ENCODE measurements at regions not wholly inside any gene's neighbourhood (a gene's known extent, or its start where the extent isn't known, plus 50 kb on each side); places are given as distances from the start of the nearest gene placed in this dataset.

DNA sequence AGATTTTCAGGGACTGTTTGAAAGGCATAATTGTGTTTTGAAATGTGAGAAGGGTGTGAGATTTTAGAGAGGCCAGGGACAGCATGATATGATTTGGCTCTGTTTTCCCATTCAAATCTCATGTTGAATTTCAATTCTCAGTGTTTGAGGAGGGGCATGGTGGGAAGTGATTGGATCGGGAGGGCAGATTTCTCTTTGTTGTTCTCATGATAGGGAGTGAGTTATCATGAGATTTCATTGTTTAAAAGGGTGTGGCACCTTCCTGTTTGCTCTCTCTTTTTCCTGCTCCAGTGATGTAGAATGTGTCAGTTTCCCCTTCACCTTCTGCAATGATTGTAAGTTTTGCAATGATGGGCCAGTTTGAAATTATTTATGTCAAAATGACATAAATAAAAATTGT is 113.0 kb upstream of the PCDH15 start:
- no peak for DNase-seq

DNA sequence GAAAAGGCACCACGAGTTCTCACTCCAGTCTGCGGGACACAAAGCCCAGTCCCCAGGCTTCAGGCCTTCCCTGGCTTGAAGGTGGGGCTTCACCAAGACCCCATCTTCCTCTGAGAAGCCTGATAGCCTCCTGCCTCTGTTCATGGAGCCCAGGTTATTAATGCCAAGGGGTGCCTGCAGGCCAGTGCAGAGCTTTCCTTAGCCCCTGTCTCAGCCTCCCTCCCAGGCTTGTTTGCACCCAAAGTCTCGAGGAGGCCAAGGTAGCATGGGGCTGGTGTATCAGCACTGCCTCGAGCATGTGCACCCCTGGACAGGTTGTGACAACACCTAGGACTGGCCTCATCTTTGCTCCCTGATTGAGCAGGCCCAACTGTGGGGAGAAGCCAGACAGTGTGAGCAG is 108.1 kb upstream of the PCDH15 start:
- no peak for DNase-seq

DNA sequence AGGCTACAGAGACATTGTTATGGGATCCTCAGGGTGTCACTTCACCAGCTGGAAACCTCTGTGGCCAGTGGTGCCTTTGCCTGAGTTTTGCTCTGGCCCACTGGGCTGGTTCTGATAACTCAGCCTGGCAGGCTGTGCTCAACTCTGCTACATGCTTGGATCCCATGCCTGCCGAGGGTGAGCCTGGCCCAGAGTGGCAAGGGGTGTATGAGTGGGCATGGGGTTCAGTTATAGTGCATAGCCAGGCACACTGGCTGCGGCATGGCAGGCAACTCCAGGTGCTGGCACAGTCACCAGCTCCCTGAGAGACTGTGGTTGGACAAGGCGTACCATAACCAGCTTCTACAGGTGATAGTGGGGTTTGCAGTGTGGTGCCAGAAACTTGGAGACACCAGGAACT is 107.0 kb upstream of the PCDH15 start:
- no peak for DNase-seq

DNA sequence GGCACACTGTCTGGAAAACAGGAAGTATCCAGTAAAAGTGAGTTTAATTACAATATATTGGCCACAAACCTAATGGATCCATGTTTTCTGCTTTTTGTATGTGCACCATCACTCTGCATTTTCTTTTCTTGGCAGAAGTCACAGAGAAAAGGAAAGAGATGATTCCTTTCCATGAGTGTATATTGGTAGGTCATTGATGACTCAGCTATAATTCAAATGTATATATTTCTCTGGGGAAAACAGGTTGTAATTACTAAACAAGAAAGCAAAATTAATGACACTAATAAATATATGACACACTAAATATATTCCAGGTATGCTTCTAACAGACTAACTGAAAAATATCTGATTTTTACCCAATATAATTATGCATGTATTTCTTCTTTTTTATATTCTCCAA is 105.9 kb upstream of the PCDH15 start:
- no peak for DNase-seq

DNA sequence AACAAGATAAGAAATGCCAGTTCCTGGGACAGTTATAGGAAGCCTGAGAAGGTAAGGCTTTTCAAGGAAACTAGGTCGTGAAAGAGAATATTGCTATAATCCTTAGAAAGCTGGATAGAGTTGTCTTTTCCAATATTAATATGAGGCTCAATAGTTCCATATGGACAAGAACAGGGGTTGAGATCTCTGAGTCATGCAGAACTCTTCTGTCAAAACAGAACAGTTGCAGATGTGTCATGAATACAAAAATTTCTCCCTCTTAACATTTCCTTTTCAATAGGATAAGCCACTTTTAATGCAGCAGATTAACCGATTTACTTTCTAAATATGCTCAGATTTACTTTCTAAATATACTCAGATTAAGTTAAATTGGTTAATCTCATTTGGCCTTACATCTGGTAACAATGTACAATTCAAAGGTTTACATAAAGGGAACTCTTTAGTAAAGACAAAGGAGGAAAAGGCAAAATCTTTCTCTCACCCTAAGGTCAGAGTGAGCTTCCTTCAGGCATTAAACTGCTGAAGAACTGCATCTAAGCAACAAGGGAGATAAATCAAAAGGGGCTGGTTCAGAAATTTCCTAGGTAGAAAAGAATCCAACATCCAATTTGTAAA is 104.7 kb upstream of the PCDH15 start:
- no peak for DNase-seq

DNA sequence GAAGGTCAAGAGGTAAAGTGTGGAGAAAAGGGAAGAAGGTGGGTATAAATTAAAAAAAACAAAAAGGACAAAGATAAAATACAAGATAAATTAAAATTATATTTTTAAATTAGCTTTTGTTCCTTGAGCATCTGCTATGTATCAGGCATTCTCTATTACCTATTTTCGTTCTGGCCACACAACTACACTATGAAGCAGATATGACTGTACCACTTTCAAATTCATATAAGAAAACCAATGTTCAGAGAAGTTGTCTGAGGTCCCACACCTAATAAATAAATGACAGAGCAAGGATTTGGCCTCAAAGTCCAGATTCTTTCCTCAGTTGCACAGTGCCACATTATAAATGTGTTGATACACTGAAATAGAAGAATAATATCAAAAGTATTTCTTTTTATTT is 103.8 kb upstream of the PCDH15 start:
- DNase-seq: no peak

DNA sequence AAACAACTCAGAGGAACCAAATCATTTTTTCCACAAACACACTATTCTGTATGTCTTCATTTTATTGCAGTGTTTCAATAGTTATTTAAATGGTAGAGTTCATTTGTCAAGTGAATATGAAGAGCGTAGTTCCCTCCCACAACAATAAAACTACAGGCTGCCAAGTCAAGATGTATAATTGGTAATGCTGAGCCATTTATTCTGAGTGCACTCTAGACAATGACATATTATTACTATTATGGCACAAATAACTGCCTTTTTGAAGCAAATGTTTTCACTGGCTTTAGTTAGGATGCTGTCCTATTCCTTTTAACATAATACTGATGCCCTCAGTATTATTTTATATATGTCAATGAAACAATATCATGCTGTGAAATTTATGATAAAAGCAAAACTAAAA is 102.7 kb upstream of the PCDH15 start:
- DNase-seq: no peak

DNA sequence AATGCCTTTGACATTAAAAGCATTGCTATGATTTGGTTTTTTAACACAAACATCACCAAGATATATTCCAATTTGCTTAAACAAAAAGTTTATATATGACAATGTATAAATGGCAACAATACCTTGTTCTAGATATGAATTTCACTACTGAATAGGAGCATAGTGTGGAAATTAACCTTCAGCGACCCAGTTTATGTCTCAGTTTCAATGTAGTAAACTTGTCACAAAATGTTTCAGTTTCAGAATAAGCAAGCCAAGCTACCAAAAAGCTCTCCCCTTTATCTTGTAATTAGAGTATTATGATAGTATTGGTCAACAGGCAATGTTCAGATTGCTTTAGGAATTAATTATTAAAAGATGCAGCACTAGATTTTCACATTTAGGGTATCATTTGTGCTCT is 99.6 kb upstream of the PCDH15 start:
- no peak for DNase-seq

DNA sequence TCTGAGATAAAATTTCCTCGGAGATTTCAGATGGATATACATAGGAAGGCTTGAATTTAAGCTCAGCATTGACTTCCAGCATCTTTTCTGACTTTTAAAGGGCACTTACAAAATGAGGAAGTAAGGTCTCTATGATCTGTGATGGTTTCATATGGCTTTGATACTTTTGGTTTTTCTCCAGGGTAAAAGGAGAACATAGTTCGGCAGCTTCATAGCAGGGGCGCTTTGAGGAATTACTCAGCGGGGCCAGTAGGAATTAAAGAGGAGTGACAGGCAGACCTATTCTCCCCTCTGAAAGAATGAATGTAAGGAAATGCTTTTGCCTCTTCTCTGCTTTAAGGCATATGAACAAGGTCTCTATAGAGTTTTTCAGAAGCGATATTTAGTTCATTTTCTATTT is 80.0 kb upstream of the PCDH15 start:
- no peak for DNase-seq

DNA sequence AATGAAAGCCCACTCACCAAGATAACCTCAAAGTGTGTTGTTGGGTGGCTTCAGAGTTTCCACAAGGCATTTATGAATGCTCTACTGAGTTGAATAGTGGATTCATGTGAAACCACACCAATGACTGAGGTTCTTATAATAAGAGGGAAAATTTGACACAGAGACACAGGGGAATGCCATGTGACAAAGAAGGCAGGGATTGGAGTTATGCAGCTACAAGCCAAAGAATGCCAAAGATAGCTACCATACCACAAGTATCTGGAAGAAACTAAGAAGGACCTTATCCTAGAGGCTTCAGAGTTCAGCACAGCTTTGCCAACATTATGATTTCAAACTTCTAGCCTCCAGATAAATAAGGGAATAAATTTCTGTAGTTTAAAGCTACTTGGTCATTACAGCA is 68.0 kb upstream of the PCDH15 start:
- DNase-seq: no peak

DNA sequence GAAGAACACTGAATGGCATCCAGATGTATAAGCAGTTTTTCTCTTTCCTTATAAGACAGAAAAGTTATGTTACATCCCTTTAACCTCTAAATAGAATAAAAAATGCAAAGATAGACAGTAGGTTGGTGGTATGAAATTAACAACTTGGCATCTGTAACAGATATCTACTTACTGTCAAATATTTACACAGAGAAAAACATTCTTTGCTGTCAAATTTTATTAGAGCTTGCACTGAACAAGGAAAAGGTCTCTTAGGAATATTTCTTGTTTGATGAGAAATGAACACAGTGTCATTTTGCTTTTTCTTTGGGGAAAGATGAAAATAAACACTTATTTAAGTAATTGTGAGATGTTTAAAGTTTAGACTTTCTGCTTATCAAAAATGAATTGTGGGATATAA is 65.6 kb upstream of the PCDH15 start:
- no peak for DNase-seq

DNA sequence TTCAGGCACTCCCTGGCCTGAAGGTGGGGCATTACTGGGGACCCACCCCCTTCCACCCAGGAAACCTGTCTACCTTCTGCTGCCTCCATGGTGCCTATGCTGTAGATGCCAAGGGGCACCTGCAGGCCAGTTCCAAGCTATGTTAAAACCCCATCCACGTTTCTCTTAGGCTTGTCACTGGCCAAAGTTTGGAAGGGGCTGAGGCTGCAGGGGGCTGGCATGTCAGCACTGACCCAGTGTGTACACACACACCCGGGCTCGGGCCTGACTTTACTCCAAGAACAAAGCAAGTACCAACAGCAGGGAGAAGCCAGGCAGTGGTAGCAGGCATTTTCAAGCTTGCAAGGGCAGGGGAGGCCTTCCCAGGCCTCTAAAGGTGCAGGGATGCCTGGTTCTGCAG is 53.8 kb upstream of the PCDH15 start:
- no peak for DNase-seq

DNA sequence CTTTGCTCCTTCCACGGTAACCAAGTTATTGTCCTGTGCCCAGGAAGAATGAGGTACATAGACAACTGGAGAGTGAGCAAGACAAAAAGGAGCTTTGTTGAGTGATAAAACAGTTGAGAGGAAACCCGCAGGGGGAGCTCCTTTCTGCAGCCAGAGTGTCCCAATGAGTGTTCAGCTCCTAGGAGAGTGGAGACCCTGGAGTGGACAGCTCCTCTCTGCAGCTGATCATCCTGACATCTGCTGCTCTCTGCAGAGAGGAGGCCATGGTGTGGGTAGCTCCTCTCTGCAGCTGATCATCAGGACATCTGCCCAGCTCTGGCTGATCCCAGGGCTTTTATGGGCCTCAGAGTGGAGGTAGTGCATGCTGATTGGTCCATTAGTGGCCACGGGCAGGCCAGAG is 53.4 kb upstream of the PCDH15 start:
- no peak for DNase-seq

DNA sequence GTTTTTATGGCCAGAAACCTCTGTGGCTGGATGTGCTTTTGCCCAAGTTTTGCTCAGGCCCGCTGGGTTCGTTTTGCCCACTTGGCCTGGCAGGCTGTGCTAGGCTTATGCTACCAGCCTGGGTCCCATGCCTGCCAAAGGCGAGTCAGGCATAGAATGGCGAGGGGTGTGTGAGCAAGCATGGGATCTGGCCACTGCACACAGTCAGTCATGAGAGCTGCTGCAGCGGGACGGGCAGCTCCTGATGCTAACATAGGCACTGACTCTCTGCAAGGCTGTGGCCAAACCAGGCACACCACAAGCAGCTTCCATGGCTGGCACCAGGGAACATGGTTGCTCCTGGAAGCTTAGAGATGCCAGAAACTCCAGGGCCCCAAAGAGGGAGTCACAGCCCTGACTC is 52.9 kb upstream of the PCDH15 start:
- DNase-seq: no peak

All from hippocampal formation (tissue), 2 donors.